ENCODE measurements at regions not wholly inside any gene's neighbourhood (a gene's known extent, or its start where the extent isn't known, plus 50 kb on each side); places are given as distances from the start of the nearest gene placed in this dataset.

GRCh38 chr5:86404256-86404655, 213.5 kb upstream of the COX7C start (continued):
- no peak for TF ChIP-seq CHD7 (IDR thresholded peaks at IDR 0.05; ENCODE audit: insufficient replicate concordance, low read length)
- TF ChIP-seq FOSL1 (IDR thresholded peaks at IDR 0.05; ENCODE audit: insufficient read depth, low read depth, low read length): no peak
- no peak for TF ChIP-seq SIRT6 (IDR thresholded peaks at IDR 0.05; ENCODE audit: low read length)
- no peak for TF ChIP-seq CHD2 (IDR thresholded peaks at IDR 0.05; ENCODE audit: low read length)
- TF ChIP-seq NANOG (IDR thresholded peaks at IDR 0.05; ENCODE audit: insufficient read depth, low read depth, low read length, poor library complexity, severe bottlenecking): no peak
- TF ChIP-seq BCL11A (IDR thresholded peaks at IDR 0.05; ENCODE audit: low read depth in 2 of 2, low read length in 2 of 2): no peak
- no peak for TF ChIP-seq POU5F1 (IDR thresholded peaks at IDR 0.05; ENCODE audit: low read depth, low read length)
- TF ChIP-seq KDM5A (IDR thresholded peaks at IDR 0.05; ENCODE audit: low read length): no peak
- TF ChIP-seq EGR1 (IDR thresholded peaks at IDR 0.05; ENCODE audit: borderline replicate concordance, low read depth, low read length): no peak
- no peak for TF ChIP-seq KDM1A (IDR thresholded peaks at IDR 0.05; ENCODE audit: borderline replicate concordance, low read length)
- no peak for TF ChIP-seq CEBPB (IDR thresholded peaks at IDR 0.05; ENCODE audit: low read depth, low read length)
- no peak for TF ChIP-seq YY1 (IDR thresholded peaks at IDR 0.05; ENCODE audit: low read depth, low read length)
- TF ChIP-seq GABPA (IDR thresholded peaks at IDR 0.05; ENCODE audit: borderline replicate concordance, insufficient read depth, low read length): no peak

Measured in H1 (cell line).